Hematopoietic multipotent progenitor cell (in vitro differentiated cells): ENCODE measurements at regions not wholly inside any gene's neighbourhood (a gene's known extent, or its start where the extent isn't known, plus 50 kb on each side); places are given as distances from the start of the nearest gene placed in this dataset.
"Not testable (repeated sequence)": the region's sequence is repeated elsewhere in the genome, so short reads cannot be mapped to it uniquely, and the experiment has no call there.

Experiments
- DNase-seq, 3 donors: peaks; one replicate each; pipeline ENCODE4 v3.0.0-alpha.2; 2011 to 2015; ENCODE audit warnings: low read depth in 2 of 3, low spot score in 2 of 3

GRCh38 chr14:85907536-85907935 is 377.6 kb downstream of the FLRT2 start:
- no peak for DNase-seq

- DNase-seq: no peak
Observed at GRCh38 chr14:85897808-85898207, 367.9 kb downstream of the FLRT2 start.

- no peak for DNase-seq
Observed at GRCh38 chr14:85895603-85896002, 365.7 kb downstream of the FLRT2 start.

GRCh38 chr14:85892251-85892650 is 362.3 kb downstream of the FLRT2 start:
- DNase-seq: no peak

- no peak for DNase-seq
Observed at GRCh38 chr14:85883966-85884365, 354.0 kb downstream of the FLRT2 start.

- DNase-seq: no peak
Observed at GRCh38 chr14:85883101-85883500, 353.2 kb downstream of the FLRT2 start.

- DNase-seq: no peak
Observed at GRCh38 chr14:85881935-85882334, 352.0 kb downstream of the FLRT2 start.

- no peak for DNase-seq
Observed at GRCh38 chr14:85878874-85879273, 348.9 kb downstream of the FLRT2 start.

- no peak for DNase-seq
Observed at GRCh38 chr14:85873006-85873405, 343.1 kb downstream of the FLRT2 start.

- no peak for DNase-seq
Observed at GRCh38 chr14:85867450-85867849, 337.5 kb downstream of the FLRT2 start.

- no peak for DNase-seq
Observed at GRCh38 chr14:85865701-85866100, 335.8 kb downstream of the FLRT2 start.

GRCh38 chr14:85858634-85859033 is 328.7 kb downstream of the FLRT2 start:
- no peak for DNase-seq

- DNase-seq: peak in 1 of 3 donors; percentile 9
Observed at GRCh38 chr14:85856430-85856829, 326.5 kb downstream of the FLRT2 start.

- DNase-seq: no peak
Observed at GRCh38 chr14:85853996-85854526, 324.1 kb downstream of the FLRT2 start.

- DNase-seq: no peak
Observed at GRCh38 chr14:85852906-85853305, 323.0 kb downstream of the FLRT2 start.

GRCh38 chr14:85852123-85852522 is 322.2 kb downstream of the FLRT2 start:
- DNase-seq: not testable (repeated sequence)

- DNase-seq: not testable (repeated sequence)
Observed at GRCh38 chr14:85830549-85830948, 300.6 kb downstream of the FLRT2 start.

- DNase-seq: not testable (repeated sequence)
Observed at GRCh38 chr14:85829601-85830000, 299.7 kb downstream of the FLRT2 start.

- DNase-seq: no peak
Observed at GRCh38 chr14:85824526-85824925, 294.6 kb downstream of the FLRT2 start.

GRCh38 chr14:85822236-85822635 is 292.3 kb downstream of the FLRT2 start:
- no peak for DNase-seq

GRCh38 chr14:85817430-85817829 is 287.5 kb downstream of the FLRT2 start:
- DNase-seq: no peak

- peak in 2 of 3 donors; percentile 9 to 79 for DNase-seq
Observed at GRCh38 chr14:85813040-85813439, 283.1 kb downstream of the FLRT2 start.

- no peak for DNase-seq
Observed at GRCh38 chr14:85811340-85811739, 281.4 kb downstream of the FLRT2 start.
